ENCODE measurements at regions not wholly inside any gene's neighbourhood (a gene's known extent, or its start where the extent isn't known, plus 50 kb on each side); places are given as distances from the start of the nearest gene placed in this dataset.

DNA sequence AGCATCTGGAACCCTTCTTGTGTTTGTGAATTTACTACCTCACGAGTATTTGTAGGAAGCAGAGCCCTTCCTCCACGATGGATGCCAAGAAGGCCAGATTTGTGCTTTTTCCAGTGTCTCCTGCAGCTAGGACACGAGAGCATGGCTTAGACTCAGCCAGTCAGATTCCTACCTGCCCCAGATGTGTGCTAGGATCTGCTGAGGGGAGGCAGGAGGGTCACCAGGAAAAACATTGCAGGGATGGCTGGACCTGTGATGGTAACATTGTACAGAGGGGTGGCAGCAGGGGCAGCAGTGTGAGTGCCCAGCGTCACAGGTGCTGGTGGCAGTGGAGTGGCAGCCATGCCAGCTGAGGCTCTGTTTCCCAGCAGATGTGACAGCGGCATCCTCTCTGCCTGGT is 285.3 kb downstream of the FAM43A start:
- DNase-seq (no peak), ATAC-seq (no peak)
- H3K4me3 Mint-ChIP-seq = no peak overlapping the region
- H3K27ac Mint-ChIP-seq = no peak overlapping the region
- TF ChIP-seq, protein P1, sequence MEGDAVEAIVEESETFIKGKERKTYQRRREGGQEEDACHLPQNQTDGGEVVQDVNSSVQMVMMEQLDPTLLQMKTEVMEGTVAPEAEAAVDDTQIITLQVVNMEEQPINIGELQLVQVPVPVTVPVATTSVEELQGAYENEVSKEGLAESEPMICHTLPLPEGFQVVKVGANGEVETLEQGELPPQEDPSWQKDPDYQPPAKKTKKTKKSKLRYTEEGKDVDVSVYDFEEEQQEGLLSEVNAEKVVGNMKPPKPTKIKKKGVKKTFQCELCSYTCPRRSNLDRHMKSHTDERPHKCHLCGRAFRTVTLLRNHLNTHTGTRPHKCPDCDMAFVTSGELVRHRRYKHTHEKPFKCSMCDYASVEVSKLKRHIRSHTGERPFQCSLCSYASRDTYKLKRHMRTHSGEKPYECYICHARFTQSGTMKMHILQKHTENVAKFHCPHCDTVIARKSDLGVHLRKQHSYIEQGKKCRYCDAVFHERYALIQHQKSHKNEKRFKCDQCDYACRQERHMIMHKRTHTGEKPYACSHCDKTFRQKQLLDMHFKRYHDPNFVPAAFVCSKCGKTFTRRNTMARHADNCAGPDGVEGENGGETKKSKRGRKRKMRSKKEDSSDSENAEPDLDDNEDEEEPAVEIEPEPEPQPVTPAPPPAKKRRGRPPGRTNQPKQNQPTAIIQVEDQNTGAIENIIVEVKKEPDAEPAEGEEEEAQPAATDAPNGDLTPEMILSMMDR (IDR thresholded peaks at IDR 0.05) = no peak
- H3K4me3 ChIP-seq (ENCODE audit: low read length) = no peak overlapping the region
- H3K36me3 ChIP-seq (ENCODE audit: control insufficient read depth, insufficient read depth, low read length) = no peaks in the 10 kb centered on the region
- H3K4me1 ChIP-seq (ENCODE audit: control insufficient read depth, insufficient read depth, low read length) = peaks cover 2% of the 10 kb centered on the region
- H3K9me3 ChIP-seq (ENCODE audit: control insufficient read depth, insufficient read depth, low read length) = no peaks in the 10 kb centered on the region
- no peaks in the 10 kb centered on the region for H3K4me1 Mint-ChIP-seq
- H3K27me3 ChIP-seq (ENCODE audit: control insufficient read depth, insufficient read depth, low read length) = peaks cover 2% of the 10 kb centered on the region
- intact Hi-C loops (cut with micrococcal nuclease) = no loop called here
- WGBS (ENCODE audit: insufficient coverage) = 86% methylated on average over 5 of the region's 5 CpGs
- H3K36me3 Mint-ChIP-seq = no peaks in the 10 kb centered on the region
- peaks cover 14 to 17% of the 10 kb centered on the region in 2 donors for H3K27me3 Mint-ChIP-seq (ENCODE audit: low read depth in 2 of 2)
- H3K9me3 Mint-ChIP-seq = no peaks in the 10 kb centered on the region
- no peak overlapping the region for H3K27ac ChIP-seq (ENCODE audit: low read length)

DNA sequence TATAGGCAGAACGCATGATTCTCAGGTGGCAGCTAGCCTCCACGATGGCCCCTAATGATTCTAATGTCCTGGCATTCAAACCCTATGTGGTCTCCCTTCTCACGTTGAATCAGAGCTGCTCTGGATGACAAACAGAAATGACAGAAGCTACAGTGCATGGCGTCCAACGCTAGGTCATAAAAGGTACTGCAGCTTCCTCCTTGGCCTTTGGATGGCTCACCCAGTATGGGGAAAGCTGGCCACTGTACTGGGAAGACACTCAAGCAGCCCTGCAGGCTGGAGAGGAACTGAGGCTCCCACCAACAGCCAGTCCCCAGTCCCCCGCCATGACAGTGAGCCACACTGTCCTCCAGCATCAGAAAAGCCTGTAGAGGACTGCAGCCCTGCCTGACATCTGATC is 286.3 kb downstream of the FAM43A start:
- H3K36me3 Mint-ChIP-seq = no peaks in the 10 kb centered on the region
- DNase-seq (no peak), ATAC-seq (no peak)
- no peaks in the 10 kb centered on the region for H3K9me3 Mint-ChIP-seq
- Histone ChIP-seq H3K4me1 (ENCODE audit: control insufficient read depth, insufficient read depth, low read length) (peaks cover 6% of the 10 kb centered on the region), H3K27me3 (ENCODE audit: control insufficient read depth, insufficient read depth, low read length) (no peaks in the 10 kb centered on the region), H3K27ac (ENCODE audit: low read length) (no peak overlapping the region), H3K9me3 (ENCODE audit: control insufficient read depth, insufficient read depth, low read length) (no peaks in the 10 kb centered on the region), H3K4me3 (ENCODE audit: low read length) (no peak overlapping the region), H3K36me3 (ENCODE audit: control insufficient read depth, insufficient read depth, low read length) (no peaks in the 10 kb centered on the region)
- no peaks in the 10 kb centered on the region for H3K4me1 Mint-ChIP-seq
- intact Hi-C loops (cut with micrococcal nuclease) = no loop called here
- H3K4me3 Mint-ChIP-seq = no peak overlapping the region
- TF ChIP-seq, protein P1 (IDR thresholded peaks at IDR 0.05) = no peak
- H3K27ac Mint-ChIP-seq = no peak overlapping the region
- peaks cover 13 to 15% of the 10 kb centered on the region in 2 donors for H3K27me3 Mint-ChIP-seq (ENCODE audit: low read depth in 2 of 2)
- 92% methylated on average over 6 of the region's 6 CpGs for WGBS (ENCODE audit: insufficient coverage)

DNA sequence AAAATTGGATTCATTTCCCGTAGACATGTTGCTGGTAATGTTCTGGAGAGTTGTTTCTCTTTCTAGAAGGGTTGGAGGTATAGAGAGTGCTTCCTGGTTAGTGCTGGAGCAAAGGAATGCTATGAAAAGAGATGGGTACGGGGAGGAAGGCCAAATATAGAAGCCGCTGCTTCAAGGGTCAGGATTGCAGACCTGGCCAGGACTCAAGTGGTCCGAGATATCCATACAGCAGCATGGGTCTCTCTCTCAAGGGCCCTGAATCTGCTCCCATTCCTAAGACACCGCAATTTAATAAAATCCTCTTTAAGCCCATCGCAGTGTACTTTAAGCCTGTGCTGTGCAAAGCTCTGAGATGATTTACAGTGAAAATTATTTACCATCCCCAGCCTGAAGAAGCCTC is 287.0 kb downstream of the FAM43A start:
- no peaks in the 10 kb centered on the region for H3K4me1 Mint-ChIP-seq
- no peak for DNase-seq
- intact Hi-C loops (cut with micrococcal nuclease) = no loop called here
- H3K4me1 ChIP-seq (ENCODE audit: control insufficient read depth, insufficient read depth, low read length) = peaks cover 6% of the 10 kb centered on the region
- no peak overlapping the region for H3K27ac Mint-ChIP-seq
- no peaks in the 10 kb centered on the region for H3K36me3 Mint-ChIP-seq
- H3K27me3 ChIP-seq (ENCODE audit: control insufficient read depth, insufficient read depth, low read length) = no peaks in the 10 kb centered on the region
- H3K9me3 Mint-ChIP-seq = no peaks in the 10 kb centered on the region
- TF ChIP-seq, protein P1 (IDR thresholded peaks at IDR 0.05) = no peak
- H3K27me3 Mint-ChIP-seq (ENCODE audit: low read depth in 2 of 2) = peaks cover 9 to 10% of the 10 kb centered on the region in 2 donors
- no peak overlapping the region for H3K4me3 ChIP-seq (ENCODE audit: low read length)
- no peaks in the 10 kb centered on the region for H3K9me3 ChIP-seq (ENCODE audit: control insufficient read depth, insufficient read depth, low read length)
- H3K27ac ChIP-seq (ENCODE audit: low read length) = no peak overlapping the region
- WGBS (ENCODE audit: insufficient coverage) = 94% methylated on average over 6 of the region's 6 CpGs
- no peaks in the 10 kb centered on the region for H3K36me3 ChIP-seq (ENCODE audit: control insufficient read depth, insufficient read depth, low read length)
- H3K4me3 Mint-ChIP-seq = no peak overlapping the region
- ATAC-seq = no peak

DNA sequence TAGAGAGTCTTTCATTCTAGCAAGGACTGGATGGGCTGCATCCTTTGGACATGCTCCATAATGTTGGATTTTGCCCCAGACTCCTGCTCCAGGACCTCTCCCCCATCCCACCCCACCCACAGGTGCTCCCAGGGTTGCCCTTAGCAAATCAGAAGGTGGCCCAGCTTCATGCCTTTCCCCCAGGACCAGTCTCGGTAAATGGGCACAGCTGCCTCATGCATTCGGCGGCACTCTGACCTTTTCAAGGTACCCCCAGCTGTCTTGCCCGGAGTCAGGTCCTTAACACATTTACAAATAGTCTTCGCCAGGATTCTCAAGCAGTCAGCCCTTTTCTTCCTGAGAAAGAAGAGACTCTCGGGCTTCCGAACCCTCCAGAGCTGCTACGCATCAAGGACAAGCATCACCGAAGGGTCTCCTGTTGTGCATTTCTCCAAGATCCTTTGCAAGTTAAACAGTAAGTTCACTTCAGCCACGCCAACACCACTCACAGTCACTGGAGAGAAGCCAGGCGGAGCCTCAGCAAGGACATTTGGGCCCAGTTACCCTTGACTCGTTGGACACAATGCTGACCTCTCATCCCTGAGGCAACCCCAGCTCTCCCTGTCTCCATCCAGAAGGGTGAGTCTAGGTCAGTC is 287.8 kb downstream of the FAM43A start:
- no peaks in the 10 kb centered on the region for H3K4me1 Mint-ChIP-seq
- no peaks in the 10 kb centered on the region for H3K27me3 ChIP-seq (ENCODE audit: control insufficient read depth, insufficient read depth, low read length)
- WGBS (ENCODE audit: insufficient coverage) = 85% methylated on average over 12 of the region's 12 CpGs
- H3K4me3 Mint-ChIP-seq = no peak overlapping the region
- H3K36me3 Mint-ChIP-seq = no peaks in the 10 kb centered on the region
- H3K36me3 ChIP-seq (ENCODE audit: control insufficient read depth, insufficient read depth, low read length) = no peaks in the 10 kb centered on the region
- ATAC-seq = no peak
- H3K27ac Mint-ChIP-seq = no peak overlapping the region
- H3K4me1 ChIP-seq (ENCODE audit: control insufficient read depth, insufficient read depth, low read length) = peaks cover 6% of the 10 kb centered on the region
- intact Hi-C loops (cut with micrococcal nuclease) = no loop called here
- H3K27ac ChIP-seq (ENCODE audit: low read length) = no peak overlapping the region
- peaks cover under 1 to 10% of the 10 kb centered on the region in 2 donors for H3K27me3 Mint-ChIP-seq (ENCODE audit: low read depth in 2 of 2)
- TF ChIP-seq, protein P1 (IDR thresholded peaks at IDR 0.05) = no peak
- H3K9me3 Mint-ChIP-seq = no peaks in the 10 kb centered on the region
- no peaks in the 10 kb centered on the region for H3K9me3 ChIP-seq (ENCODE audit: control insufficient read depth, insufficient read depth, low read length)
- no peak for DNase-seq
- no peak overlapping the region for H3K4me3 ChIP-seq (ENCODE audit: low read length)
